Thoracic aorta (tissue), 2 donors: ENCODE measurements at regions not wholly inside any gene's neighbourhood (a gene's known extent, or its start where the extent isn't known, plus 50 kb on each side); places are given as distances from the start of the nearest gene placed in this dataset.

Experiments used
- ATAC-seq: fragments of 150-250 bp; one replicate; pipeline ENCODE4 v1.8.0; 2017; ENCODE audit warnings: low read depth; ENCODE audit not compliant: insufficient number of reproducible peaks, low FRiP score
- DNase-seq: peaks from one replicate; pipeline ENCODE4 v3.0.0-alpha.2; 2020; ENCODE audit warnings: low spot score
- H3K27ac ChIP-seq, 2 donors: fragments of 200-600 bp; sonication (generic); 1 replicate in 1 of 2; 2 replicates in 1 of 2; pipeline ENCODE4 v1.5.1; 2016; ENCODE audit warnings: mild to moderate bottlenecking in 2 of 2, moderate library complexity in 2 of 2
- H3K27me3 ChIP-seq: fragments of 200-600 bp; sonication (generic); replicated peaks from 2 replicates; pipeline ENCODE4 v1.6.0; 2016; ENCODE audit warnings: mild to moderate bottlenecking; ENCODE audit not compliant: insufficient read depth
- H3K36me3 ChIP-seq: fragments of 200-600 bp; sonication (generic); one replicate; pipeline ENCODE4 v1.5.1; 2016
- H3K4me1 ChIP-seq, 2 donors: fragments of 200-600 bp; sonication (generic); 1 replicate in 1 of 2; 2 replicates in 1 of 2; pipeline versions ENCODE4 v1.5.1 to v1.6.0; 2016; ENCODE audit warnings: low read depth in 2 of 2, mild to moderate bottlenecking in 1 of 2; ENCODE audit not compliant: control insufficient read depth in 1 of 2
- H3K4me3 ChIP-seq: fragments of 200-600 bp; sonication (generic); 2 replicates; pipeline ENCODE4 v1.5.1; 2016; ENCODE audit warnings: mild to moderate bottlenecking
- H3K9me3 ChIP-seq: fragments of 200-600 bp; sonication (generic); 2 replicates; pipeline ENCODE4 v1.5.1; 2016
- CTCF ChIP-seq: fragments of 200-600 bp; sonication (generic); IDR thresholded peaks from one replicate; pipeline ENCODE4 v1.5.1; 2019; ENCODE audit warnings: antibody characterized with exemption

- Histone ChIP-seq H3K36me3 (no peaks in the 10 kb centered on the region), H3K4me1 (peaks cover 3 to 18% of the 10 kb centered on the region in 2 donors), H3K27me3 (no peaks in the 10 kb centered on the region), H3K9me3 (no peaks in the 10 kb centered on the region), H3K4me3 (no peak overlapping the region), H3K27ac (no peak overlapping the region)
- no peak for ATAC-seq
- DNase-seq: no peak
- TF ChIP-seq CTCF: no peak
Measured at GRCh38 chr6:22958677-22959076, 389.3 kb downstream of the HDGFL1 start.

GRCh38 chr6:22959571-22959970, 390.2 kb downstream of the HDGFL1 start:
- Histone ChIP-seq H3K27ac (no peak overlapping the region), H3K9me3 (no peaks in the 10 kb centered on the region), H3K27me3 (no peaks in the 10 kb centered on the region), H3K4me3 (no peak overlapping the region), H3K36me3 (no peaks in the 10 kb centered on the region), H3K4me1 (peaks cover 3 to 14% of the 10 kb centered on the region in 2 donors)
- no peak for ATAC-seq
- TF ChIP-seq CTCF: no peak
- DNase-seq: no peak

- Histone ChIP-seq H3K4me3 (no peak overlapping the region), H3K9me3 (no peaks in the 10 kb centered on the region), H3K27ac (no peak overlapping the region), H3K4me1 (no peaks in the 10 kb centered on the region), H3K36me3 (no peaks in the 10 kb centered on the region), H3K27me3 (no peaks in the 10 kb centered on the region)
- ATAC-seq (no peak), DNase-seq (no peak)
- TF ChIP-seq CTCF: no peak
Measured at GRCh38 chr6:22964334-22964733, 395.0 kb downstream of the HDGFL1 start.

- DNase-seq: no peak
- no peak overlapping the region for H3K4me3 ChIP-seq
- no peaks in the 10 kb centered on the region for H3K9me3 ChIP-seq
- H3K27me3 ChIP-seq: no peaks in the 10 kb centered on the region
- H3K36me3 ChIP-seq: no peaks in the 10 kb centered on the region
- no peak overlapping the region for H3K27ac ChIP-seq
- no peak for ATAC-seq
- no peaks in the 10 kb centered on the region for H3K4me1 ChIP-seq
- no peak for TF ChIP-seq CTCF
Measured at GRCh38 chr6:22965889-22966288, 396.5 kb downstream of the HDGFL1 start.

GRCh38 chr6:22966691-22967422, 397.5 kb downstream of the HDGFL1 start:
- ATAC-seq (no peak), DNase-seq (no peak)
- H3K36me3 ChIP-seq: no peaks in the 10 kb centered on the region
- H3K4me3 ChIP-seq: no peak overlapping the region
- H3K4me1 ChIP-seq: no peaks in the 10 kb centered on the region
- no peaks in the 10 kb centered on the region for H3K27me3 ChIP-seq
- no peak overlapping the region for H3K27ac ChIP-seq
- no peaks in the 10 kb centered on the region for H3K9me3 ChIP-seq
- no peak for TF ChIP-seq CTCF
